Stimulated activated CD4-positive, alpha-beta T cell treated with anti-CD3 and anti-CD28 coated beads, Interleukin-2, amount 100 ng/mL, for 4 hours (primary cell): ENCODE measurements at regions not wholly inside any gene's neighbourhood (a gene's known extent, or its start where the extent isn't known, plus 50 kb on each side); places are given as distances from the start of the nearest gene placed in this dataset.

Experiments
- DNase-seq: peaks from one replicate; pipeline ENCODE4 v3.0.0-alpha.2; 2020; ENCODE audit warnings: low read depth

DNA sequence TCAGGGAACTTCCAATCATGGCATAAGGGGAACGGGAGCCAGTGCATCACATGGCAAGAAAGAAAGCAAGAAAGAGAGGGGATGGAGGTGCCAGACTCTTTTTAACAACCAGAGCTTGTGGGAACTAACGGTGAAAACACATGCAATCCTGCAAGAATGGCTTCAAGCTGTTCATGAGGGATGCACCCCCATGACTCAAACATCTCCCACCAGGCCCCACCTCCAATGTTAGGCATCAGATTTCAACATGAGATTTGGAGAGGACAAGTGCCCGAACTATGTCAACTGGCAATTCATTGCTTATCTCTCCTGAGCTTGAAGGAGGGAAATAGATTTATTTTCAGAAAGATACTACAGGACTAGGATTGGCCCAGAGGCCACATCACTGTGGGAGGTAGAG is 270.0 kb downstream of the SLC4A3 start:
- no peak for DNase-seq

DNA sequence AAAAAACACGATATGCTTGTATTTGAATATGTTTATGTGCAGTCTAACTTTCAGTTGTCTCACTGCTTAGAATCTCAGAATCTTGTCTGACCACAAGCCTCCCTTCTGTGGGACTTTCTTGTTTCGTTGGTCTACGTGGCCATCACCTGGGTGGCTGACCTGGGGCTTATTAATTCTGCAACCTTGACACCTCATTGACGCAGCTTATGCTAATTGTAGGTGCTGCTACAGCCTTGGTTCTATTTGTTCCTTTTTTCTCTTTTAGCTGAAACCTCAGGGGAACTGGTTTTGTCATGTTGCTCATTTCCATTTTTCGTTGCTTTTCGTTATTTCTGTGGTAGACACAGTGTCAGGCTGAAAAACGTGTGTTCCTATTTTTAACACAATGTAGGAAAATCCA is 273.7 kb downstream of the SLC4A3 start:
- DNase-seq, result no peak

DNA sequence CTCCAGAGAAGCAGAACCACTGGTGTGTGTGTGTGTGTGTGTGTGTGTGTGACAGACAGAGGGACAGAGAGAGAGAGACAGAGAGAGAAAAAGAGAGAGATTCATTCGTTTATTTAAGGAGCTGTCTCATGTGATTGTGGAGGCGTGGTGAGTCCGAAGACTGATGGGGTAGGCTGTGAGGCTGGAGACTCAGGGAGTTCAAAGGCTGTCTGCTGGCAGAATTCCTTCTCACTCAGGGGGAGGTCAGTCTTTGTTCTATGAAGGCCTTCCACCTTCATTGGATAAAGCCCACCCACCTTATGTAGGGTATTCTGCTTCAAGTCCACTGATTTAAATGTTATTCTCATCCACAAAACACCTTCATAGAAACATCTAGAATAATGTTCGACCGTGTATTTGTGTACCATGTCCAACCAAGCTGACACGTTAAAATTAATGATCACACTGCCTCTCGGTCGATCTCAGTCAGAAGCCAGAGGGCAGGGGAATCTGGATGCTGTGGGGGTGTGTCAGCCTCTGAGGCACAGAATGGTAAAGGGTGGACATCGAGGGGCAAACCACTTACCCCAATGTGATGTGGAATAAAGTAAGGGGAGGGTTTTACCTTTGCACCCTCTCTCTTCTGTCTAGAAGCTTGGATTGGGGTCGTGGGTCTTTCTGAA is 275.6 kb downstream of the SLC4A3 start:
- no peak for DNase-seq

DNA sequence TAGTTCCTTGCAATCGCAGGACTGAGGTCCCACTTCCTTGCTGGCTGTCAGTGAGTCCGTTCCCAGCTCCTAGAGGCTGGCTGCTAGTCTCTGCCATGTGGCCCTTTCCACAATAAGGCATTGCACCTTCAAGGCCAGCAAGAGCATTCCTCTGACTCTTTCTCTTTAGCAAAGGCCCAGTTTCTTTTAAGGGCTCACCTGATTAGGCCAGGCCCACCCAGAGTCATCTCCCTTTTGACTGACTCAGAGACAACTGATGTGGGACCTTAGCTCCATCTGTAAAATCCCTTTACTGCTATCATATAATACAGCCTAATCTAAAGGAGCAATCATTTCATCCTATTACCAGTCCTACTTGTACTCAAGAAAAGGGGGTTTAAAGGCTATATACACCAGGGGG is 278.2 kb downstream of the SLC4A3 start:
- no peak for DNase-seq

DNA sequence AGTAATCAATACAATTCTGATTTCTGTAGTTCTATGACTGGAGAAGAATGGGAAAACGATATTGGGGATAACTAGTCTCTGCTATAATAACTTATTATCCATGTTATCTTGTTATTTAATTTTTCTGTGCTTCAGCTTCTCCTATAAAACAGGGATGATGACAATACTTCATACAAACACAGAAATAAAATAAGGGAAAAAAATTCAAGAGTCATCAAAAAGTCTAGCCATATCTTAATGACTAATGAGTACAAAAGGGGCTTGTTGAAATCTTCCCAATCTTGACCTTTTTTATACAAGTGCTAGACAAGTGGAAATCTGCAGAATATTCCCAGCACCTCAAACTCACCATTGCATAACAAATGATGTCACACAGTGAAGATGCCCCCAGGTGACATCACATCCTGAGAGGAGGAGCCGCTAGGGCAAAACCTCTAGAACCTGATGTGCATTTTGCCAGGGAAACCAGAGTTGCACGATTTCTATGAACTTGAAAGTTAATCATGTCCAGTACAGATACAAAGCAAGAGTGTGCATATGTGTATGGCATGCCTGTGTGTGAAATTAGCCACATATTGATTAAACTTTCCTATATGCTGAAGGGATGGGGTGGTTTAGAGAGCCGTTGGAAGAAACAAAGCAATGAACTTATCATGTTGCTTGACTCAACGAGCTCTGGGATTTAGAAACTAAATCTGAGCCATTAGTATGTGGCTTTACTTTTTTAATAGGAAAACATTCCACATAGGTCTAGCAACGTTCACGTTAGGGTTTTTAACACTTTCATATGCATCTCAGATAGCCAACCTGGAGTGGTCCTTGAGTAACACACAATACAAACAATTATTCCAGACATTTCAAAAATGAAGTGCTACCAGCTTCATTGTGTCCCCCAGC is 278.9 kb downstream of the SLC4A3 start:
- no peak for DNase-seq

DNA sequence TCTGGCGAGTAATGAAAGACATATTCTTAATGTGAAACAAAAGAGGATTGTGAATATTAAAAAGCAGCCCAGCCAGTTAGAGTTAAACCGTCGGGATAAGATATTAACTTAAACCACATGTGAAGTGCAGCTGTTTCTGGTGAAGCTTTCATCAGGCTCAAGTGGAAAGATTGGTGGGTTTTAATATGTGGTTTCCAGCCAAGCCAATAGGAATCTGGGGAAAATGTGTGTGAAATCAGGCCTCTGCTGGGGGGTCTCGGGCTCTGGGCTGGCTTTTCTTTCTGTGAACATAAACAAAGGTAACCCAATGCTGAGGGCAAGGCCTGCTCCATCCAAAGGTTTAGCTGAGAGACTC is 279.6 kb downstream of the SLC4A3 start:
- DNase-seq, result no peak

DNA sequence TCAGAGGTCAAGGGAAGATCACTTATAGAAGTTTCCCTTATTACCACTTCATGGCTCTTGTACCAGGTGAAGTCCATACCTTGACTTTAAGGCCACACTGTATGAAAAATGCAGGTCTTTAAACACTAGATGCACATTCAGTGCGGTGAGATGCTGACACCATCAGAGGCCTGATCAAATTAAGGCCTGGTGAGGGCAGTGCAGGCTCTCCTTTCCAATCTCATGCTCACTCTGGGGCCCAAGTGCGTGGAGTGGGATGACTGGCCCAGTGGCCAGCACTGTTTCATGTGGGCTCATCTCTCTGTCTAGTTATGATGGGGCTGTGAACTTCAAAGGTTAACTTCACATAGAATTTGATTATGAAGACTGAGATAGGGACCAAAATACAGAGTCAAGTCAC is 281.1 kb downstream of the SLC4A3 start:
- DNase-seq, result no peak

DNA sequence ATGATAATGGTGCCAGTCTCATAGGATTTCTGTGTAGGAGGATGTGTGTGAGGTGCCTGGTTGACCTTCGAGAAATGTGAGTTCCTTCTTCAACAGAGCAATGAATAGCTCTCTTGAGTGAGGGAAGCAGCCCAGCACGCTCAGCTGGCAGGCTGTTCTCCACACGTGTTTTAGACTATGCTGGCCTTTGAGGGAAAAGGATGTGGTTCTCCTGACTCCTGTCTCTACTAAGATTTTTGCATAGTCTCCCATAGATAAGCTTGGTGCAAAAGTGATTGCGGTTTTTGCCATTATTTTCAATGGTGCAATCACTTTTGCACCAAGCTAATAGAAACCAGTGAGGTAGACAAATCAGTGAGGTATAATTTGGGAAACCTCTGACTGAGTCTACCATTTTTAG is 284.1 kb downstream of the SLC4A3 start:
- no peak for DNase-seq

DNA sequence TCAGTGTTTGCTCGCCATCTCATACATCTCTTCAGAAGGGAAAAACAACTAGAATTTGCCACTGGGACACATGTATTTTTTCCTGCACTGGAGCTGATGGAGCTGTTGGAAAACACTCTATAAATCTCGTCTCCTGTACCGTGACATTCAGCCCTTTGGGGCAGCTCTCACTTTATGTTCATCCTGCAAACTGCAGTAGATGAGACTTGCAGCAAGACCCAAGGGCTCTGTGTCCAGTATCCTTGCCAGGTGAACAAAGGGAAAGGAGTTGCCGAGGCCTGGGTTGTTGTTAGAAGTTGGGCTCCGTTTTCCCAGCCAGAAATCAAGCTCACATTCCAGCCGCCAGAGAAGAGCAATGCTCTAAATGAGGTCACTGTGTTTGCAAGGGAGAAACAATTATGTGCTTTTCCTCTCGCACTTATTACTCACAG is 285.1 kb downstream of the SLC4A3 start:
- no peak for DNase-seq

DNA sequence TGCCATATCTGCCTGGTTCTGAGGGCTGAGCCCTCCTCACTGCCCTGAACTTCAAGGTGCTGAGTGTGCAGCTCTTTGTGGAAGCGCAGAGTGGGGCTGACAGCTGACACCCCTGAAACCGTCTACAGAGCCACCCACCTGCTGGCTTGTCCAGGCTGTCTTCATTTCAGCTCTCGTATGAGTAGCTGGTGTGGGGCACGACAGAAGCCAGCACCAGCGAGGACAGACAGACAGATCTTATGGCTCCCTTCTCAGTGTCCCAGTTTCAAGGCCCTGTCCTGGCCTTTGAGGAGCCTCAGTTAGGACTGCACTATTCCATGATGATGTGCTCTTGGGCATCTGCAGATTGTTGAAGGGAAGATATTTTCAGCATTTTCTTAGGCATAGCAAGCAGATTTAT is 287.1 kb downstream of the SLC4A3 start:
- no peak for DNase-seq

DNA sequence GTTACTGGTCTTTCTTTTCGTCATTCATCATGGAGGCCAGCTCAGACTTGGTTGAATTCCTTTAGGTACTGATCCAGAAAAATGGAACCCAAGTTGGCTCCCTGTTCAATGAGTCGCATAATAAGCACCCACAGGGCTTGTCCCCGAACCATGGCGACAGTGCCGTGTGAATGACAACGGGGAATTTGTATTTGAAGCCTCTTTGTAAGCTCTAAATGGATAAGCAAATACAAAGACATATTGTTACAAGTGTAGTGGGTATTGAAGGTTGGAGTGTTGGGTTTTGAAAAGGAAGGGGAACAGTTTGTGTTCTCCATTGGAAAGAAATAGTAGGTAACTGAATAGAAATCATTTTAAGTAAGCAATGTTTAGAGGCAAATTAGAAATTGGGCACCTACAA is 288.9 kb downstream of the SLC4A3 start:
- no peak for DNase-seq

DNA sequence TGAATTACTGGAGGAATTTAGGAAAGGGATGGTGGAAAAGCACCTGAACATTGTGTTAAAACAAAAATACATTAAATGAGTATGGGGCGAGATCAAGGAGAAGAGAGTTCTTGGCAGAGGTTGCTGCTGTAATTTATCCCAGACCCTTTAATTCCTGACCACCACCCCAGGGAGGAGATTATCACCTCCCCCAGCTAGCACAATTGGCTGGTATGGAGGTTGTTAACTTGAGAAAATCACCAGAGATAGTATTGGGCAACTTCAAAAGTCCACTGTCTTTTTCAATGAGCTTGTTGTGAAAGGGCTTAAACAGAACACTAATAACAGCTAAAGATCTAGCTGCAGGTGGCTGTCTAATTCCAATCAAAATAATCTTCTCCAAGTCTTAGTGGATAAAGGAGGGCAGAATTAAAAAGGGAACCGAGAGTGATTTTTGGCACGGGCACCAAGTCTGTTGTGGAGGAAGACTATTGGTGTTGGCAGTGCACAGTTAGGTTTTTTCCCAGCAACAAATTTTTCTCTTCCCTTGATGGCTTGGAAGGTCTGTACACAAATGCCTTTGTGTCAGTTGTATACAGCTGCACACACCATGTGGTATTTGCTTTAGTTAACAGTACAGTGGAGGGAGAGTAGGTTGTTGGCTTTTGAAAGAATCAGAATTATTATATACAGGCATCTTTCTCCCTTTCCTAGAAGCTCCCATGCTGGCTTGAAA is 289.5 kb downstream of the SLC4A3 start:
- DNase-seq, result no peak

DNA sequence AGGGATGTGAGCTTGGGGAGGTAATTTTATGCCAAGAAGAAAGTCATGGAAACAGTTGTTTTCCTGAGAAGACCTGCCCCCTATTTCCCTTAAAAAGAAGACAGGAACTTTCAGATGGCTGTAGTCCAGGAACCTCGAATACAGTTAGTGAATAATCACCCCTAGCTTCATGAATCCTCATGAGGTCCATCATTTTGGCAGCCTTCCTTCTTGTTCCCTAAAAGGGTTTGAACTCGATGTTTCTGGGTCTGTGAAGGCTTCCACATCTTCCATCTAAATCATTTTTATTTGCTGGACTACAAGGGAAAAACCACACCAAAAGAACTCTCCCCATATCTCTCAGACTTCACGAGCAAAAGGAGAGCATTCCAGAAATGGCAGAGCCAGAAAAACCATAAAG is 290.8 kb downstream of the SLC4A3 start:
- DNase-seq, result no peak

DNA sequence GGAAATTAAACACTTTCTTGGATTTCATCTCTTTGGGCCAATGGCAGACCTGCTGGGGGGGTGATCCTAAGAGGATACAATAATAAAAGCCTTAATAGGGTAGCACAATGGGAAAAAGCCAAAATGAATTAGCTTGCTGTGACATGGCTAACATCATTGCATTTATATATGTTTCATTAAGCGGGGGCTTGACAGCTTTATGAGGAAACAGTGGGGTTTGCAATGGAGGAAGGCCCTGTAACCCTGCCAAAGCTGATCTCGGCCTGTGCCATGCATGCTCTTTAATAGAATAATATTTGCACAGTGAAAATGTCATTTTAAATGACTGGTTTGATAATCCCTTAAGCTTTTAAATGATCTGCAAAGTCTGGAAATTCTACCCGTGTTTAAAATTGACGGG is 291.5 kb downstream of the SLC4A3 start:
- DNase-seq, result no peak

DNA sequence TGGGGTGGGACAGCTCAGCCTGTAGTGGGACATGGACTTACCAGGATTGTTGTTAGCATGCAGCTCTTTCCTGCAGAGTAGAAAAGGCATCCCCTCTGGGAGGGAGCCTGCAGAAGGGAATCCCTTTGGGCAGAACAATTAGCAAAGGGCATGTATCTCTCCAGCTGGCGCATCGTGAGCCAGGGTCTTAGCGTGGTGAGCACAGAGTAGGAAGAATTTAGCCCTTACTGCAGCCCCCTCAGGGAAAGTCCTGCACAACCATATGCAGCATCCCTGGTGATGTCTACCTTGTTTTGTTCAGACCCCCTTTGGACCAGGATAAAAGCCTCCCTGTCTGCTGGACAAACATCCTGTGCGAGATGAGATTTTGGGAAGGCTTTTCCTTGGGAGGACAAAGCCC is 292.1 kb downstream of the SLC4A3 start:
- no peak for DNase-seq

DNA sequence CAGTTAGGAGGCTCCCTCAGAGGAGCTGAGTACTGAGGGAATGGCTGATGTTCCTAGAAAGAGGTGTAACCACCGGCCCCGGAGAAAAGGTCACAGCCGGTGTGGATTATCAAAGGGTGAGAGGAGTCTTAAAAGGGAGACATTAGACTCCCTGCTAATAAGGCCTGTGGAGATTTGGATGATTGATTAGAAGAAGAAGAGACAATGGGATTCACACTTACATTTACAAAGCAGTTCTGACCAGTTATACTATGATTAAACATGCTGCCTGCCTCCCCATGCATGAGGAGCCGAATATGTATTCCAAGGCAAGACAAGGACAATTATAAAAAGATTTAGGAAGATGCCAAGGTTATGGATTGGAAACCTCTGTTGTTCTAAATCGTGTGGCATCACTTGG is 302.4 kb downstream of the SLC4A3 start:
- DNase-seq, result no peak

DNA sequence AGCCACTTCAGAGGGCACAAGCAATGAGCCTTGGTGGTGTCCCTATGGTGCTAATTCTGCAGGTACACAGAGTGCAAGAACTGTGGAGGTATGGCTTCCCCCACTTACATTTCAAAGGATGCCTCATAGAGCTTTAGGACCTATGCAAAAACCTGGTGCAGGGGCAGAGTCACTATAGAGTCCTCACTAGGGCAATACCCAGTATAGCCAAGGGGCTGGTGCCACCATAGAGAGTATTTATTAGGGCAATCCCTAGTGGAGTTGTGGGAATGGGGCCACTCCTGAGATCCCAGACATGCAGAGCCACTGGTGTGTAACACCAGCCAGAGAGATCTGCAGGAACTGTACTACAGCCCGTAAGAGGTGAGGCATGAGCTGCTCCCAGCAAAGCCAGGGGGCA is 312.2 kb downstream of the SLC4A3 start:
- DNase-seq, result no peak

DNA sequence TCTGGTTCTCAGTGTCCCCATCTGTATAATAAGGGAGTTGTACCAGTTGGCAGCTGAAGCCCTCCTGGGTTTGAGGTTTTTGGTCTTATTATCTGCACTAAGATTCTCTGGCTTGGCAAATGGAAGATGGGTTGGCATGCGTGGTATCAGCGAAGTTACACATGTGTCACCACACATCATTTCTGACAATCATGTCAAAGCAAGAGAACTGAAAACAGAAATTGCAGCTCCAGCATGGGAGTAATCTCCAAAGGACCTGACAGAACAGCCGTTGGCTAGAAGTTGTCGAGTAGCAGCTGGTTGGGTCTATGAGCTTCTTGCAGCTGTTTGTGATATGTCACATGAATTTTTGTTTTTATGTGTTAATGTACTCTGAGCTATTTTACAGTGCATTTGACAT is 317.4 kb downstream of the SLC4A3 start:
- no peak for DNase-seq

DNA sequence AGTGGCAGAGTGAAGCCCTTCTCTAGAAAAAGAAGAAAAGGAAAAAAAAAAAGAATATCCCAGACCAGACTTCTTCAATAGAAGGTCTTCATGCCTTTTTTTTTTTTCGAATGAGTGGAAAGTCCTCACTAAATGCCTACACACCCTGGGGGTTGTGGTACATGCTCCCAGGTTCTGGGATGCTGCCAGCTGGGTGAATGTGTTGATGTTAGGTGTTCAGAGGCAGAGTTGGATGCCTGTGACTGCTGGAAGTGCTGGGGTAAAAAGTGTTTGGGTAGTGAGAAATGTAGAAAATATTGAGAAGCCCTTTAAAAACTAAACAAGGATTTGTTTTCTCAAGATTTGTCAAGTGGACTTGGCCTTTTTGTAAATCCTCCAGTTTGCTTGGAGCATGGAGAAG is 318.6 kb downstream of the SLC4A3 start:
- no peak for DNase-seq

DNA sequence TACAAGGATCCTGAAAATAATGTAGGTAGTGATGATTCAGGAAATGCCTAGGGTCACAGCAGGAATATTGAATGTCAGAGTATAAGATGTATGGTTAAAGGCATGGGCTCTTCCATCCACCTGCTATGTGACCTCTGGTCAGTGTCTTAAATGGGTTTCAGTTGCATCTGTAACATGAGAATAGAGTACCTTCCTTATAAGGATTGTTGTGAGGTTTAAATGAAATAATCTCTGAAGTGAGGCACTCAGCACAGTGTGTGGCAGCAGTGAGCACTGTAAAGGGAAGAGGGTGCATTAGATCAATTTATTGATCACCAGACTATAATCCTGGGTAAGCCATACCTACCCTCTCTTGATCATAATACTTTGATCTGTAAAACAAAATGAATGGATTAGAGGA is 319.1 kb downstream of the SLC4A3 start:
- no peak for DNase-seq

DNA sequence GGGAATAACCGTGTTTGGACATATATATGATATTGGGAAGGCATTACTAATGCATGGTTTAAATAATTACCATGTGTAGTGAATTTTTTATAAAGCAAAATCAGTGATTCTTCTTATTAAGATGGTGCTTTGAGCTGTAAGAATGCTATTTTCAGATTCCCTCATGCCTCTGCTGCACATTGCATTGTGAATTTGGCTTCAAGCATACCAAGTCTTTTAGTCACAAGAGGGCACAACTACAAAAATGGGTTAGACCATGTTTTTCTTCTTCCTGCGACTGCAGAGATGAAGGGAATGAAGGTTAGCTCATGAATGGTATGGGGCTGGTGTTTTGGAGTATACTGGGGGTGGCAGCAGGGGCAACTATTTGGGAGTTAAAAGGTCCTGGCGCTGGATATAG is 320.1 kb downstream of the SLC4A3 start:
- DNase-seq, result no peak

DNA sequence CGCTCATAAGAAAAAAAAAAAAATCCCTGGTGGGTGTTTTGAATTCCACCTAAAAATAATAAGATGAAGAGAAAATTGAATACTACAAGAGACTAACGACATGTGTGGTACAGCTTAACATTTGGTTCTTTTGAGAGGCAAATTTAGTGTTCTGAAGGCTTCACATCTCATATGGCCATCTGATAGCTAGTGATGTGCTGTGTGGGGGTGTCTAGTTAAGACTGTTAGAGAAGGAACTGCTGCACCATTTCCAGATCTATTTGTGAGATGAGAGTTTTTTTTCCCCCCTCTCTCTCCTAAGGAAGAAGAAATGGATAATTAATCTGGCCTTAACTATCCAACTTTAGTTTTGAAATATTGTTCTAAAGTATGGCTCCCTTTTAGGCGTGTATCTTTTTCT is 321.6 kb downstream of the SLC4A3 start:
- no peak for DNase-seq

DNA sequence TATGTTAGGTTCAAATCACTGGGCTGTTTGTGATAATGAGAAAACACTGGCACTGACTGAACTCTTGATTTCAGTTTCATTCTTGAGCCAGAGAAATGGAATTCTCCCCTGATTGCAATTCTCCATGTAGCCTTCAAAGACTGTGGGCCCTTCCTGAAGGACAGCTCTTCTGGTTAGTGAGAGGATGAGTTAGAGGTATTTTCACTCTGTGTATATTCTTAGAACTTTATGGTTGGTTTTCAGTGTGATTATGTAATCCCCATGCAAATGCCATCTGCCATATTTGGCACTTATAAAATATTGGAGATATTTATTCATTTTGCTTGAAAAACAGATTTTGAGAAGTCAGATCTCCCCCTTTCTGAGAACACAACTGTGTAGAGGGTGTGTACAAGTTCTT is 323.7 kb downstream of the SLC4A3 start:
- DNase-seq, result no peak
